Panc1 (cell line): ENCODE measurements at regions not wholly inside any gene's neighbourhood (a gene's known extent, or its start where the extent isn't known, plus 50 kb on each side); places are given as distances from the start of the nearest gene placed in this dataset.

Experiments
- CTCF ChIP-seq: fragments of 450-650 bp; IDR thresholded peaks from 2 replicates; pipeline ENCODE4 v1.5.1; 2017; ENCODE audit warnings: mild to moderate bottlenecking
- POLR2AphosphoS5 ChIP-seq: IDR thresholded peaks from 2 replicates; pipeline ENCODE4 v1.6.1; 2012; ENCODE audit warnings: mild to moderate bottlenecking, low read depth, low read length, moderate library complexity
- TCF7L2 ChIP-seq: IDR thresholded peaks from 2 replicates; pipeline ENCODE4 v1.6.1; 2011; ENCODE audit warnings: mild to moderate bottlenecking, low read depth, low read length, inconsistent platforms
- TF ChIP-seq, protein P1 (sequence below), 2 experiments: IDR thresholded peaks; 2 replicates each; pipeline ENCODE4 v1.6.1; 2011 to 2012; ENCODE audit warnings: low read depth in 2 of 2, control low read depth in 1 of 2, low read length in 1 of 2, mild to moderate bottlenecking in 1 of 2, moderate library complexity in 1 of 2; ENCODE audit not compliant: insufficient read depth in 1 of 2

DNA sequence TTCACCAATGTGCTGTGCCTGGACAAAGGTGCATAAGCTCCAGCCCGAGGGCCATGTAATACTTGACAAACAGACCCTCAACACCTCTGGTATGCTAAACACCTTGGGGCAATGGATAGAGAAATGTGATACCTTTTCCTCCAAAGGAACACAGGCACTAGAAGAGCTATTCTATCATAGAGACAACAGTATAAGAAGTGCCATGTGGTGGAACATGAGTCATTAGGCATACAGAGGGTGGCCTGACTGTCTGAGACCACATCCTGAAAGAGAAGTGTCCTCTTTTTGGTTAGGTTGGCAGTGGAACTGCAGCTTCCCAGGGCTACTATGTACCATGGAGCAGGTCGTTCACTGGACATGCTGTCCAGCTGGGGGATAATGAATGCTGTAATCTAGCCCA lies 153.9 kb downstream of the INSIG2 start:
- TF ChIP-seq CTCF (no peak), POLR2AphosphoS5 (no peak), TCF7L2 (no peak)
- TF ChIP-seq, protein P1, sequence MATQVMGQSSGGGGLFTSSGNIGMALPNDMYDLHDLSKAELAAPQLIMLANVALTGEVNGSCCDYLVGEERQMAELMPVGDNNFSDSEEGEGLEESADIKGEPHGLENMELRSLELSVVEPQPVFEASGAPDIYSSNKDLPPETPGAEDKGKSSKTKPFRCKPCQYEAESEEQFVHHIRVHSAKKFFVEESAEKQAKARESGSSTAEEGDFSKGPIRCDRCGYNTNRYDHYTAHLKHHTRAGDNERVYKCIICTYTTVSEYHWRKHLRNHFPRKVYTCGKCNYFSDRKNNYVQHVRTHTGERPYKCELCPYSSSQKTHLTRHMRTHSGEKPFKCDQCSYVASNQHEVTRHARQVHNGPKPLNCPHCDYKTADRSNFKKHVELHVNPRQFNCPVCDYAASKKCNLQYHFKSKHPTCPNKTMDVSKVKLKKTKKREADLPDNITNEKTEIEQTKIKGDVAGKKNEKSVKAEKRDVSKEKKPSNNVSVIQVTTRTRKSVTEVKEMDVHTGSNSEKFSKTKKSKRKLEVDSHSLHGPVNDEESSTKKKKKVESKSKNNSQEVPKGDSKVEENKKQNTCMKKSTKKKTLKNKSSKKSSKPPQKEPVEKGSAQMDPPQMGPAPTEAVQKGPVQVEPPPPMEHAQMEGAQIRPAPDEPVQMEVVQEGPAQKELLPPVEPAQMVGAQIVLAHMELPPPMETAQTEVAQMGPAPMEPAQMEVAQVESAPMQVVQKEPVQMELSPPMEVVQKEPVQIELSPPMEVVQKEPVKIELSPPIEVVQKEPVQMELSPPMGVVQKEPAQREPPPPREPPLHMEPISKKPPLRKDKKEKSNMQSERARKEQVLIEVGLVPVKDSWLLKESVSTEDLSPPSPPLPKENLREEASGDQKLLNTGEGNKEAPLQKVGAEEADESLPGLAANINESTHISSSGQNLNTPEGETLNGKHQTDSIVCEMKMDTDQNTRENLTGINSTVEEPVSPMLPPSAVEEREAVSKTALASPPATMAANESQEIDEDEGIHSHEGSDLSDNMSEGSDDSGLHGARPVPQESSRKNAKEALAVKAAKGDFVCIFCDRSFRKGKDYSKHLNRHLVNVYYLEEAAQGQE (IDR thresholded peaks at IDR 0.05; ENCODE audit: insufficient read depth in 1 of 2, low read depth in 2 of 2, low read length in 1 of 2), result no peak
